Fibroblast of villous mesenchyme (primary cell): ENCODE measurements at regions not wholly inside any gene's neighbourhood (a gene's known extent, or its start where the extent isn't known, plus 50 kb on each side); places are given as distances from the start of the nearest gene placed in this dataset.

Source experiments
- DNase-seq: peaks from one replicate; pipeline ENCODE4 v3.0.0-alpha.2; 2010; ENCODE audit warnings: low read depth
- H3K4me3 ChIP-seq: 2 replicates; pipeline ENCODE4 v1.5.1; 2011; ENCODE audit warnings: low read depth, mild to moderate bottlenecking, low read length
- TF ChIP-seq, protein P1 (sequence below): IDR thresholded peaks from 2 replicates; pipeline ENCODE4 v1.5.1; 2012; ENCODE audit warnings: low read depth, mild to moderate bottlenecking, low read length; ENCODE audit not compliant: insufficient read depth

DNA sequence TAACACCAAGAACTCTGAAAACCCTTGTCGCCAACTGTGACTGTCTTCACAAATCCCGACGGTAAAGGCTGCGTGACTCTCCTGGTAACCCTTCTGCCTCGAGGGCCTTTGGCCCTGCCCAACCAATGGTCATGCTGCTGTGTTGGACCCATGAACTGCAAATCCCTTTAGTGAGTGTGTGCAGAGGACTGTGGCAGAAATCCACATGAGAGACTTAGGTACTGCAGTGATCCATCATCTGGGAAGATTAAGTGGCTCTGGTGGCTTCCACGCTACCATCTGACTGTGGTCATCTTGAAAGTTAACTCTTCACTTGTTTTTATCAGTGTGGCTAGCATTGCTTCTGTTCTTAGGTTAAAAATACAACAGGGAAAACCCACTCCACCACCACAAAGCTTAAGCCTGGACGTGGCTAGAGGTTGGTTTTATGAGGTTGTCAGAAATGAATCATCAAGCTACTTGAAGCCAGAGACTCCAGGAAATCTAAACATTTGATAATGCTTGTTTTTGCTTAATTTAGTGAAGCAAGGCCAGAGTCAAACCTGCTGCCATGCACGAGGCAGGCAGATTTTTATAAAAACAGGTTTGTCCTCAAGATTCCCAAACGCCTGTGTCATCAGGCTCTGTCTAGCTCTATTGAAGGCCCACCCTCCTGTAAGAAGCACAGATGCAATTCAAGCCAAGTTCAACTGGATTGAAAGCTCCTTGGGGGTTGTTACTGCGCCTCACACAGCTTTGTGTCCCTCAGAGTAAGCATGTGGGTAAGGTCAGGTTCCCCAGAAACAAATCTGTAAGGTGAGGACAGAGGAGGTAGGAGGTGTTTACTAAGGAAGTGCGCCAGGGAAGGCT is 52.7 kb upstream of the ERCC6L2 start:
- peak; percentile 99 for DNase-seq
- TF ChIP-seq, protein P1, sequence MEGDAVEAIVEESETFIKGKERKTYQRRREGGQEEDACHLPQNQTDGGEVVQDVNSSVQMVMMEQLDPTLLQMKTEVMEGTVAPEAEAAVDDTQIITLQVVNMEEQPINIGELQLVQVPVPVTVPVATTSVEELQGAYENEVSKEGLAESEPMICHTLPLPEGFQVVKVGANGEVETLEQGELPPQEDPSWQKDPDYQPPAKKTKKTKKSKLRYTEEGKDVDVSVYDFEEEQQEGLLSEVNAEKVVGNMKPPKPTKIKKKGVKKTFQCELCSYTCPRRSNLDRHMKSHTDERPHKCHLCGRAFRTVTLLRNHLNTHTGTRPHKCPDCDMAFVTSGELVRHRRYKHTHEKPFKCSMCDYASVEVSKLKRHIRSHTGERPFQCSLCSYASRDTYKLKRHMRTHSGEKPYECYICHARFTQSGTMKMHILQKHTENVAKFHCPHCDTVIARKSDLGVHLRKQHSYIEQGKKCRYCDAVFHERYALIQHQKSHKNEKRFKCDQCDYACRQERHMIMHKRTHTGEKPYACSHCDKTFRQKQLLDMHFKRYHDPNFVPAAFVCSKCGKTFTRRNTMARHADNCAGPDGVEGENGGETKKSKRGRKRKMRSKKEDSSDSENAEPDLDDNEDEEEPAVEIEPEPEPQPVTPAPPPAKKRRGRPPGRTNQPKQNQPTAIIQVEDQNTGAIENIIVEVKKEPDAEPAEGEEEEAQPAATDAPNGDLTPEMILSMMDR, result no peak
- H3K4me3 ChIP-seq, result no peak overlapping the region

DNA sequence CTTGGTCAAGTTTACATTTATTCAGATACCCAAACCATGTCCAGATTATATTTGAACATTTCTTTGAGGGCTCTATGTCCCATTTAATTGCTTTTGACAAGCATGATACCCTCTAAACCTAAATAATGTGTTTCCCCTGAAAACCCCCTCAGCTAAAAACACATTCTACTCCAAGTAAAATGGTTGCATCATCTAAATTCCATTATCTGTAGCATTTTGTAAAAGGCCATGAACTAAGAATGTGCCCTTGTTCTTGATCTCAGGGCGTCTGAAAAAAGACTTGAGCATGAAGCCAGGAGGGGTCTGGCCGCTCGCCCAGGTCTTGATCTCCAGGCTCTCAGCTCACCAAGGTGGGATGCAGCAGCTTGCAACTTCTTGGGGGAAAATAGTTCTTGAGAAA is 53.5 kb upstream of the ERCC6L2 start:
- TF ChIP-seq, protein P1, result no peak
- peak; percentile 47 for DNase-seq
- H3K4me3 ChIP-seq, result no peak overlapping the region

DNA sequence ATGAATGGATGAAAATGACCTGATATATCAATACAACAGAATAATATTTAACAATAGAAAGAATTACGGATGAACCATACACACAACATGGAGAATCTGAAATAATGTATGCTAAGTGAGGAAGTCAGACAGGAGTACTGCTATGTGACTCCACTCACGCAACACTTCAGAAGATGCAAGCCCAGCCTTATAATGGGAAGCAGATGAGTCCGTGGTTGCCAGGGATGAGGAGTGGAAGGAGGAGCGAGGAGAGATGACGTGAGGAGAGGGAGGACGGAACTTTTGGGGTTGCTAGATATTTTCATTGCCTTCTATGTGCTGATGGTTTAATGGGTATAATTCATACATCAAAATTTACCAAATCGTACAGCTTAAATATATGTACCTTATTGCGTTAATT is 55.4 kb upstream of the ERCC6L2 start:
- TF ChIP-seq, protein P1, result no peak
- no peak overlapping the region for H3K4me3 ChIP-seq
- no peak for DNase-seq

DNA sequence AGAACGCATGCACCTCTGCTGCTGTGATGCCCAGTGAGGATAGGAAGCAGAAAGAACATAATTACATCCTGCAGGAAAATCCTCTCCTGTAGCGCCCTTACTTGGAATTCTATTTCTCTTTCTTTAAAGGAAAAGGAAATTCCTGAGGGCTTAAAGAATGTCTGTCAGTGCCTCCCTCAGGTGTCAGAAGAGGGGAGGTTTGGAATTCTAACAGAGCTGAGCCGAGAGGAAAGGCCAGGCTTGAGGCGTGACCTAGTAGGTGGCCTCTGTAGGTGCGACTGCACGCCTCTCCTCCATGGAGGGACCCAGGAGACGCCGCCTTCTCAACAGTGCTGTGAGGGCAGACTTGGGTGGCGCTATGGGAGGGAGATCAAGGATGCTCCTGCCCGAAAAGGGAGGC is 55.9 kb upstream of the ERCC6L2 start:
- no peak overlapping the region for H3K4me3 ChIP-seq
- TF ChIP-seq, protein P1, result no peak
- no peak for DNase-seq

DNA sequence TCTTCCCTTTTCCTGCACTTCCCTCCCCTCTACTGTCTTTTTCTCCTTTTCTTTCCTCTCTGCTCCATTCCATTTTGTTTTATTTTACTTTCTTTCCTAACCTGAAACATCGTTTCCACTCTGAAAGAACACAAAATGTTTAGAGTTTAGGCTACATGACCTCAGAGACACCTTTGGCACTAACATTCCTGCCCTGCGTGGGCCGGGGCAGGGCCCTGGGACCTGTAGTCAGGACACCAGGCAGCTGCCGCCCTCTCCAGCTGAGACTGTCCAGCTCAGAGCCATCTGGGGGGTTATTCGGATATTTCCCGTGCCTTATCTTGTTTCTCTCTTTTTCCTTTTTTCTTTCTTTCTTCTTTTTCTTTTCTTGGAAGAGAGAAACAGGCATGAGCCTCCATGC is 58.3 kb upstream of the ERCC6L2 start:
- TF ChIP-seq, protein P1, result no peak
- H3K4me3 ChIP-seq, result no peak overlapping the region
- DNase-seq, result no peak

DNA sequence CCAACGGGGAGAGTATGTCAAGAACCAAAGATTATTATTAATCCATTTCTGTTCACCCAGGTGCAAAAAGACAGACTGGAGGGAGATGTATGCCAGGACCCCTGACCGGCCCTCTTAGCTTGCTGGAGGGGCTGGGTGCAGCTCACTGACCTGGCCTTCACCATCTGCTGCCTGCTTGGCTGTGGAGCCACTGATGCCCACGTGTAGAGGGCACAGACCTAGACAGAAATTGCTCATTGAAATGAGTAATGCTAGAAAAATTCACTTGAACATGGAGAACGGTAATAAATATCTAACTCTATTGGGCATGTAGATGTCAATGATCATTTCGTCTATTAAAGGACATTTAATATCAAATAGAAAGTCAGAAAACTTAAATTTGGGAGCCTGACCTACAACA is 58.8 kb upstream of the ERCC6L2 start:
- no peak overlapping the region for H3K4me3 ChIP-seq
- TF ChIP-seq, protein P1, result no peak
- DNase-seq, result no peak

DNA sequence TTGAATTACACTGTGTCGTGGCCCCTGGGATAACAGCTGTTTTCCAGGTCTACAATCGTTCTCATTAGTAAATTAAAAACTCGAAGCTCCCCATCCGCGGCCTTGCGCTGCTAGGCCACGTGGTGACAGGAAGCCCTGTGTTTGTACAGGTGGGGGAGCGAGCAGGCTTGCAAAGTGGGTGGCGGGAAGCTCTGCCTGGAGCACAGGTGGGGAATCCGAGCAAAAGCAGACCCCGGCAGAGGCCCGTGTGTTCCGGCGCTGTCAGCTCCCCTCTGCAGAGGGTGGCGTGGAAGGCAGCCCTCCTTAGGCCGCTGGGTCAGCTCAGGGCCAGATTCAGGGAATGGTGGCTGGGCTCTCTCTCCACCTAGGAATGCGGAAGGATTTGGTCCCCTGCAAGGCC is 59.5 kb upstream of the ERCC6L2 start:
- no peak for DNase-seq
- TF ChIP-seq, protein P1, result no peak
- no peak overlapping the region for H3K4me3 ChIP-seq
